GM12891 (cell line): ENCODE measurements at regions not wholly inside any gene's neighbourhood (a gene's known extent, or its start where the extent isn't known, plus 50 kb on each side); places are given as distances from the start of the nearest gene placed in this dataset.

Experiments used
- POLR2A ChIP-seq: IDR thresholded peaks from 2 replicates; pipeline ENCODE4 v1.6.1; 2011; ENCODE audit warnings: low read depth, low read length, control low read depth
- POLR2AphosphoS5 ChIP-seq: IDR thresholded peaks from 2 replicates; pipeline ENCODE4 v1.6.1; 2011; ENCODE audit warnings: low read depth, low read length, control low read depth
- SPI1 ChIP-seq: IDR thresholded peaks from 2 replicates; pipeline ENCODE4 v1.6.1; 2011; ENCODE audit warnings: low read depth, low read length, control low read depth
- TAF1 ChIP-seq: IDR thresholded peaks from 2 replicates; pipeline ENCODE4 v1.6.1; 2011; ENCODE audit warnings: low read depth, low read length, control low read depth

DNA sequence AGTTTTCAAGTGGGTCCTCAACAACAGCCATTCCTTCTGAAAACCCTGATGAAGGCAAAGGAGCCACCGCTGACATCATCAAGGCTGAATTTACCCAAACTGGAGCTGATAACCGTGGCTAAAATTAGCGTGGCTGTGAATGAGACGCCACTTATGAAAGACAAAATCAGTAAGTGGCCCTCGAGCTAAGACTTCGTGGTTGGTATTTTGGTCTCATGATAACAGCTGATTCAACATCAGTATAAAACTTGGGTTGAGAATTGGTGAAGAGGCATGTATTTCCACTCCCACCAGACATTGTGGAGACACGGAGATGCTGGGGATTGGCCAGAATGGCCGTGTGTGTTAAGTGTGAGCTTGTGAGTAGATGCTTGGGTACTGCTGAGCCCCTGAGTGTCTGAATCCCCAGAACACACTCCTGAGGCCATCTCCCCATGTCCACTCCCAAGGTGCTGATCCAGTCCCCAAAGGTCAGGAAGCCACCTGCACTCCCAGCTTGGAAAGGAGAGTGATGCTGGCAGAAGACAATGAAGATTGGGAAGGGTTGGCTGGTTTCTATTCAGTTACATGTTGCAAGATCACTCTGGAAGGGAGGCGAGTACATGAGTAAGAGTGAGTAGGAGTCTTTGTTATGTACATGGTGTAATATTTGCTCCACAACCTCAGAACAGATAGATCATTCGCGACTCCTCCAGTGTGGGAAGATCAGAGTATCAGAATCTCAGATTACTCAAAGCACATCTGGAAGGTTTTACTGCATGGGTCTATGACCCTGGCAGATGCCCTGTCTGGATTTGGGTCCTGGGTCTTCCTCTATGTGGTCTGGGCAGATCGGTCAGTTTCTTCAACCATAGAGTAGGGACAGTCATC is 207.7 kb downstream of the HS3ST3A1 start:
- no peak for TF ChIP-seq POLR2AphosphoS5
- TF ChIP-seq SPI1, result no peak
- TF ChIP-seq POLR2A, result no peak
- no peak for TF ChIP-seq TAF1
